ENCODE measurements at regions not wholly inside any gene's neighbourhood (a gene's known extent, or its start where the extent isn't known, plus 50 kb on each side); places are given as distances from the start of the nearest gene placed in this dataset.

GRCh38 chr9:105994970-105995369, 300.6 kb downstream of the TMEM38B start:
- H3K27me3 ChIP-seq (ENCODE audit: insufficient read depth, low read length), result no peaks in the 10 kb centered on the region
- H3K4me2 ChIP-seq (ENCODE audit: insufficient read depth, insufficient read length, low read length), result no peak overlapping the region
- no peak overlapping the region for H3K4ac ChIP-seq (ENCODE audit: low read depth, low read length)
- TF ChIP-seq, protein P1, sequence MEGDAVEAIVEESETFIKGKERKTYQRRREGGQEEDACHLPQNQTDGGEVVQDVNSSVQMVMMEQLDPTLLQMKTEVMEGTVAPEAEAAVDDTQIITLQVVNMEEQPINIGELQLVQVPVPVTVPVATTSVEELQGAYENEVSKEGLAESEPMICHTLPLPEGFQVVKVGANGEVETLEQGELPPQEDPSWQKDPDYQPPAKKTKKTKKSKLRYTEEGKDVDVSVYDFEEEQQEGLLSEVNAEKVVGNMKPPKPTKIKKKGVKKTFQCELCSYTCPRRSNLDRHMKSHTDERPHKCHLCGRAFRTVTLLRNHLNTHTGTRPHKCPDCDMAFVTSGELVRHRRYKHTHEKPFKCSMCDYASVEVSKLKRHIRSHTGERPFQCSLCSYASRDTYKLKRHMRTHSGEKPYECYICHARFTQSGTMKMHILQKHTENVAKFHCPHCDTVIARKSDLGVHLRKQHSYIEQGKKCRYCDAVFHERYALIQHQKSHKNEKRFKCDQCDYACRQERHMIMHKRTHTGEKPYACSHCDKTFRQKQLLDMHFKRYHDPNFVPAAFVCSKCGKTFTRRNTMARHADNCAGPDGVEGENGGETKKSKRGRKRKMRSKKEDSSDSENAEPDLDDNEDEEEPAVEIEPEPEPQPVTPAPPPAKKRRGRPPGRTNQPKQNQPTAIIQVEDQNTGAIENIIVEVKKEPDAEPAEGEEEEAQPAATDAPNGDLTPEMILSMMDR (conservative IDR thresholded peaks at IDR 0.05), result no peak
- H3K9me3 ChIP-seq (ENCODE audit: control insufficient read depth, low read depth, low read length), result no peaks in the 10 kb centered on the region
- no peak overlapping the region for H3K23ac ChIP-seq (ENCODE audit: insufficient read length, low read depth, low read length)
- H4K20me1 ChIP-seq (ENCODE audit: control insufficient read depth, insufficient read depth, insufficient read length), result no peaks in the 10 kb centered on the region
- H2BK120ac ChIP-seq (ENCODE audit: low read depth, low read length, poor library complexity, severe bottlenecking), result no peak overlapping the region
- no peak overlapping the region for H2BK20ac ChIP-seq (ENCODE audit: low read depth, low read length, poor library complexity, severe bottlenecking)
- H2BK12ac ChIP-seq (ENCODE audit: insufficient read length, low read depth, low read length), result no peak overlapping the region
- no peaks in the 10 kb centered on the region for H3K79me1 ChIP-seq (ENCODE audit: insufficient read depth, low read depth, low read length, poor library complexity, severe bottlenecking)
- no peak overlapping the region for H2AK5ac ChIP-seq (ENCODE audit: insufficient read length, low read length)
- H4K8ac ChIP-seq (replicated peaks; ENCODE audit: insufficient read length, low read depth, low read length), result no peak overlapping the region
- no peak overlapping the region for H4K5ac ChIP-seq (ENCODE audit: insufficient read length, low read depth, low read length)
- no peak overlapping the region for H2AFZ ChIP-seq (ENCODE audit: low read length)
- no peaks in the 10 kb centered on the region for H3K23me2 ChIP-seq (ENCODE audit: insufficient read length, low read depth, low read length, poor library complexity, severe bottlenecking)
- no peak for DNase-seq
- Mint-ChIP-seq H3K36me3 (ENCODE audit: insufficient read depth in 1 of 3, low read depth in 3 of 3) (no peaks in the 10 kb centered on the region), H3K27me3 (ENCODE audit: low read depth) (no peaks in the 10 kb centered on the region), H3K9me3 (no peaks in the 10 kb centered on the region), H3K4me1 (peaks cover 36 to 42% of the 10 kb centered on the region in 2 experiments), H3K27ac (no peak overlapping the region), H3K4me3 (no peak overlapping the region)
- H3K27ac ChIP-seq (ENCODE audit: insufficient read length, low read depth, low read length), result no peak overlapping the region
- H3K79me2 ChIP-seq (ENCODE audit: insufficient read depth, low read length), result no peaks in the 10 kb centered on the region
- no peak overlapping the region for H3T11ph ChIP-seq (ENCODE audit: low read length)
- H3K14ac ChIP-seq (ENCODE audit: insufficient read depth, low read length), result peak overlapping the region; percentile 65; the same call in 1 of the 2 replicates
- no peak overlapping the region for H3K18ac ChIP-seq (ENCODE audit: insufficient read length, low read depth, low read length)
- H2BK5ac ChIP-seq (ENCODE audit: insufficient read length, low read length), result no peak overlapping the region
- H4K91ac ChIP-seq (ENCODE audit: insufficient read length, low read depth, low read length), result no peak overlapping the region
- peaks cover 2% of the 10 kb centered on the region for H3K4me1 ChIP-seq (ENCODE audit: insufficient read depth, low read length)
- H3K9ac ChIP-seq (ENCODE audit: extremely low read depth, insufficient read length, low read length), result no peak overlapping the region
- H3K56ac ChIP-seq (ENCODE audit: insufficient read length, low read depth, low read length), result no peak overlapping the region
- no peak overlapping the region for H2BK15ac ChIP-seq (ENCODE audit: low read depth, low read length)
- no CpG with 5 or more reads among the region's 2 CpGs for WGBS (ENCODE audit: extremely low coverage, insufficient read length, low lambda C conversion rate)

Measured in H9 (cell line).